T-cell (primary cell): ENCODE measurements at regions not wholly inside any gene's neighbourhood (a gene's known extent, or its start where the extent isn't known, plus 50 kb on each side); places are given as distances from the start of the nearest gene placed in this dataset.

ENCODE experiments used
- ATAC-seq, 4 experiments: fragments of 200-7000 bp in 3 of 4; fragments of 150-1000 bp in 1 of 4; cut with Tn5 transposase; replicated peaks in 1 of 4; 1 replicate in 3 of 4; 2 replicates in 1 of 4; pipeline ENCODE4 v1.10.0; 2021; ENCODE audit warnings: moderate library complexity in 3 of 4, mild to moderate bottlenecking in 2 of 4, moderate number of reproducible peaks in 1 of 4
- CTCF ChIA-PET, 2 donors: fragments of 300-600 bp; sonication (Branson Sonifier 250); formaldehyde crosslinking; loops; one replicate each; lab custom pipeline; 2022; ENCODE audit warnings: antibody characterized with exemption in 2 of 2; lab: Charles Lee
- POLR2A ChIA-PET, 2 donors: fragments of 300-600 bp; sonication (Branson Sonifier 250); formaldehyde crosslinking; loops; one replicate each; lab custom pipeline; 2022; ENCODE audit warnings: antibody characterized with exemption in 2 of 2; lab: Charles Lee
- DNase-seq, 35 experiments: peaks; one replicate each; pipeline versions ENCODE4 v3.0.0 to v3.0.0-alpha.2; 2013 to 2023
- H3K27ac ChIP-seq: one replicate; pipeline ENCODE4 v1.5.1; 2013; ENCODE audit warnings: low read length
- H3K27me3 ChIP-seq, 2 experiments: replicated peaks in 1 of 2; 1 replicate in 1 of 2; 2 replicates in 1 of 2; pipeline versions ENCODE4 v1.6.1 to v1.7.0; 2013; ENCODE audit warnings: low read length in 1 of 2, mixed read lengths in 1 of 2; ENCODE audit not compliant: control insufficient read depth in 2 of 2, insufficient read depth in 2 of 2; ENCODE audit errors: extremely low read depth in 1 of 2
- H3K36me3 ChIP-seq, 2 donors: 1 replicate in 1 of 2; 2 replicates in 1 of 2; pipeline versions ENCODE4 v1.6.1 to v1.7.0; 2013; ENCODE audit warnings: low read length in 1 of 2; ENCODE audit not compliant: control insufficient read depth in 2 of 2, insufficient read depth in 1 of 2; ENCODE audit errors: extremely low read depth in 1 of 2
- H3K4me1 ChIP-seq, 2 experiments: 1 replicate in 1 of 2; 2 replicates in 1 of 2; pipeline versions ENCODE4 v1.6.1 to v1.7.0; 2013; ENCODE audit warnings: low read length in 2 of 2, mixed read lengths in 1 of 2; ENCODE audit not compliant: insufficient read depth in 2 of 2, control insufficient read depth in 1 of 2; ENCODE audit errors: extremely low read depth in 1 of 2
- H3K4me3 ChIP-seq, 2 donors: 1 replicate in 1 of 2; 2 replicates in 1 of 2; pipeline versions ENCODE4 v1.5.1 to v1.7.0; 2013; ENCODE audit warnings: mild to moderate bottlenecking in 2 of 2, low read length in 1 of 2, moderate library complexity in 1 of 2; ENCODE audit not compliant: control insufficient read depth in 1 of 2; ENCODE audit errors: extremely low read depth in 1 of 2
- H3K9me3 ChIP-seq: 2 replicates; pipeline ENCODE4 v1.7.0; 2013
- H3K27ac Mint-ChIP-seq, 2 donors: one replicate each; pipeline ENCODE4 v1.8.0; 2020 to 2021; ENCODE audit warnings: mild to moderate bottlenecking in 2 of 2, mixed read lengths in 2 of 2
- H3K27me3 Mint-ChIP-seq, 2 donors: one replicate each; pipeline ENCODE4 v1.8.0; 2021 to 2022; ENCODE audit warnings: mixed read lengths in 2 of 2
- H3K36me3 Mint-ChIP-seq: one replicate; pipeline ENCODE4 v1.8.0; 2021; ENCODE audit warnings: mixed read lengths
- H3K4me1 Mint-ChIP-seq, 3 donors: one replicate each; pipeline ENCODE4 v1.8.0; 2020 to 2022; ENCODE audit warnings: mixed read lengths in 3 of 3, mild to moderate bottlenecking in 1 of 3
- H3K4me3 Mint-ChIP-seq, 3 donors: one replicate each; pipeline ENCODE4 v1.8.0; 2020 to 2022; ENCODE audit warnings: mild to moderate bottlenecking in 3 of 3, mixed read lengths in 3 of 3, moderate library complexity in 3 of 3
- H3K9me3 Mint-ChIP-seq, 3 donors: one replicate each; pipeline ENCODE4 v1.8.0; 2020 to 2022; ENCODE audit warnings: mixed read lengths in 3 of 3
- WGBS: methylation state at CpG from one replicate; pipeline ENCODE4 v1.1.5; 2013; ENCODE audit warnings: missing lambda C conversion rate; ENCODE audit not compliant: insufficient coverage; 5-methylcytosine and 5-hydroxymethylcytosine counted together

GRCh38 chr2:7829241-7829640, 852.6 kb upstream of the ID2 start:
- no peaks in the 10 kb centered on the region for H3K36me3 Mint-ChIP-seq
- no peak overlapping the region for H3K27ac ChIP-seq
- H3K27me3 Mint-ChIP-seq: no peaks in the 10 kb centered on the region
- H3K36me3 ChIP-seq: no peaks in the 10 kb centered on the region
- no CpG with 5 or more reads among the region's 3 CpGs for WGBS
- no peak overlapping the region for H3K4me3 ChIP-seq
- ChIA-PET CTCF (no interaction called here), POLR2A (no interaction called here)
- DNase-seq (no peak), ATAC-seq (no peak)
- no peak overlapping the region for H3K27ac Mint-ChIP-seq
- peaks cover 0 to 18% (median 13%) of the 10 kb centered on the region in 3 donors for H3K4me1 Mint-ChIP-seq
- H3K4me3 Mint-ChIP-seq: no peak overlapping the region
- H3K9me3 Mint-ChIP-seq: no peaks in the 10 kb centered on the region
- no peaks in the 10 kb centered on the region for H3K27me3 ChIP-seq
- no peaks in the 10 kb centered on the region for H3K9me3 ChIP-seq
- H3K4me1 ChIP-seq: peaks cover 0 to 6% of the 10 kb centered on the region in 2 experiments

- no peak overlapping the region for H3K4me3 Mint-ChIP-seq
- H3K4me1 Mint-ChIP-seq: peaks cover 7 to 20% (median 17%) of the 10 kb centered on the region in 3 donors
- CTCF ChIA-PET: no interaction called here
- no peak overlapping the region for H3K27ac ChIP-seq
- H3K9me3 Mint-ChIP-seq: no peaks in the 10 kb centered on the region
- DNase-seq: no peak
- H3K36me3 ChIP-seq: no peaks in the 10 kb centered on the region
- H3K9me3 ChIP-seq: no peaks in the 10 kb centered on the region
- H3K4me3 ChIP-seq: no peak overlapping the region
- H3K27me3 ChIP-seq: no peaks in the 10 kb centered on the region
- H3K27ac Mint-ChIP-seq: no peak overlapping the region
- ATAC-seq: no peak
- no peaks in the 10 kb centered on the region for H3K27me3 Mint-ChIP-seq
- peaks cover 0 to 6% of the 10 kb centered on the region in 2 experiments for H3K4me1 ChIP-seq
- no peaks in the 10 kb centered on the region for H3K36me3 Mint-ChIP-seq
- WGBS: 70% methylated on average over 2 of the region's 2 CpGs
- POLR2A ChIA-PET: no interaction called here
Observed at GRCh38 chr2:7830616-7831015, 851.2 kb upstream of the ID2 start.

GRCh38 chr2:7835151-7835550, 846.7 kb upstream of the ID2 start:
- H3K27ac ChIP-seq: no peak overlapping the region
- Mint-ChIP-seq H3K27ac (peak overlapping the region; percentile 10 to 49), H3K9me3 (no peaks in the 10 kb centered on the region), H3K4me3 (peak overlapping the region in 1 of 3 donors; percentile 22), H3K36me3 (no peaks in the 10 kb centered on the region), H3K27me3 (peaks cover 0 to 2% of the 10 kb centered on the region in 2 donors), H3K4me1 (peaks cover 10 to 16% (median 14%) of the 10 kb centered on the region in 3 donors)
- ATAC-seq (no peak), DNase-seq (no peak)
- H3K4me1 ChIP-seq: peaks cover 0 to 2% of the 10 kb centered on the region in 2 experiments
- H3K36me3 ChIP-seq: no peaks in the 10 kb centered on the region
- ChIA-PET CTCF (no interaction called here), POLR2A (no interaction called here)
- H3K9me3 ChIP-seq: no peaks in the 10 kb centered on the region
- WGBS: 87% methylated on average over 3 of the region's 3 CpGs
- H3K4me3 ChIP-seq: no peak overlapping the region
- H3K27me3 ChIP-seq: no peaks in the 10 kb centered on the region

GRCh38 chr2:7835693-7836680, 845.9 kb upstream of the ID2 start:
- Mint-ChIP-seq H3K27ac (peak overlapping the region in 1 of 2 donors; percentile 49), H3K36me3 (no peaks in the 10 kb centered on the region), H3K27me3 (peaks cover 0 to 2% of the 10 kb centered on the region in 2 donors), H3K4me3 (peak overlapping the region in 1 of 3 donors; percentile 22), H3K4me1 (peaks cover 10 to 16% (median 14%) of the 10 kb centered on the region in 3 donors), H3K9me3 (peaks cover 0 to under 1% (median 0%) of the 10 kb centered on the region in 3 donors)
- peaks cover 0 to 2% of the 10 kb centered on the region in 2 experiments for H3K4me1 ChIP-seq
- DNase-seq (peak in 13 of 35 experiments; percentile 1 to 27 (median 7)), ATAC-seq (peak in 3 of 4 experiments; percentile 52 to 77 (median 65))
- WGBS: 82% methylated on average over 7 of the region's 12 CpGs
- H3K27ac ChIP-seq: no peak overlapping the region
- ChIA-PET POLR2A (no interaction called here), CTCF (no interaction called here)
- H3K27me3 ChIP-seq: no peaks in the 10 kb centered on the region
- no peak overlapping the region for H3K4me3 ChIP-seq
- H3K9me3 ChIP-seq: no peaks in the 10 kb centered on the region
- H3K36me3 ChIP-seq: no peaks in the 10 kb centered on the region

- DNase-seq (no peak), ATAC-seq (no peak)
- H3K27me3 ChIP-seq: no peaks in the 10 kb centered on the region
- peaks cover 13 to 17% (median 16%) of the 10 kb centered on the region in 3 donors for H3K4me1 Mint-ChIP-seq
- ChIA-PET POLR2A (no interaction called here), CTCF (interaction anchor here in 1 of 2 donors (0.5 kb wide), 1 partner anchor 727 kb away, joined by 3 read pairs; no protein-coding TSS in a partner anchor)
- peaks cover 0 to 2% (median 0%) of the 10 kb centered on the region in 3 donors for H3K9me3 Mint-ChIP-seq
- H3K4me1 ChIP-seq: peaks cover 0 to 2% of the 10 kb centered on the region in 2 experiments
- no peaks in the 10 kb centered on the region for H3K36me3 ChIP-seq
- WGBS: 71% methylated on average over 2 of the region's 2 CpGs
- H3K9me3 ChIP-seq: no peaks in the 10 kb centered on the region
- no peaks in the 10 kb centered on the region for H3K36me3 Mint-ChIP-seq
- no peak overlapping the region for H3K27ac ChIP-seq
- H3K4me3 ChIP-seq: no peak overlapping the region
- no peak overlapping the region for H3K27ac Mint-ChIP-seq
- H3K4me3 Mint-ChIP-seq: no peak overlapping the region
- peaks cover 0 to 2% of the 10 kb centered on the region in 2 donors for H3K27me3 Mint-ChIP-seq
Observed at GRCh38 chr2:7837237-7837760, 844.6 kb upstream of the ID2 start.

- ATAC-seq (no peak), DNase-seq (no peak)
- Mint-ChIP-seq H3K27ac (no peak overlapping the region), H3K27me3 (peaks cover 0 to 2% of the 10 kb centered on the region in 2 donors), H3K36me3 (no peaks in the 10 kb centered on the region), H3K9me3 (peaks cover 0 to 2% (median 0%) of the 10 kb centered on the region in 3 donors), H3K4me3 (no peak overlapping the region), H3K4me1 (peaks cover 13 to 17% (median 16%) of the 10 kb centered on the region in 3 donors)
- Histone ChIP-seq H3K9me3 (no peaks in the 10 kb centered on the region), H3K27ac (no peak overlapping the region), H3K4me1 (peaks cover 0 to 2% of the 10 kb centered on the region in 2 experiments), H3K4me3 (no peak overlapping the region), H3K27me3 (no peaks in the 10 kb centered on the region), H3K36me3 (no peaks in the 10 kb centered on the region)
- POLR2A ChIA-PET: no interaction called here
- CTCF ChIA-PET: no interaction called here
- 80% methylated on average over 1 of the region's 4 CpGs for WGBS
Observed at GRCh38 chr2:7838669-7839068, 843.2 kb upstream of the ID2 start.
